GM12878 (cell line): ENCODE measurements at regions not wholly inside any gene's neighbourhood (a gene's known extent, or its start where the extent isn't known, plus 50 kb on each side); places are given as distances from the start of the nearest gene placed in this dataset.

Experiments used
- ATAC-seq: fragments of 200-7000 bp; cut with Tn5 transposase; 3 replicates; pipeline ENCODE4 v1.9.1; 2020; ENCODE audit warnings: mild to moderate bottlenecking, moderate library complexity
- BruUV-seq: library from RNA; stranded (reverse); fragments of 400-500 nt; replicated peaks from 2 replicates; lab custom pipeline; 2021; lab: Mats Ljungman, UMichigan
- CTCF ChIA-PET: fragments of 300-600 bp; sonication (Branson Sonifier 250); formaldehyde crosslinking; extraction: SDS; loops from one replicate; lab custom pipeline; 2021; ENCODE audit warnings: inconsistent platforms; lab: Yijun Ruan, JAX
- POLR2A ChIA-PET: fragments of 350-600 bp; formaldehyde crosslinking; extraction: SDS; loops from one replicate; lab custom pipeline; 2021; ENCODE audit warnings: inconsistent platforms; lab: Charles Lee
- RAD21 ChIA-PET: fragments of 300-600 bp; sonication (Branson Sonifier 250); formaldehyde crosslinking; loops from one replicate; lab custom pipeline; 2023; ENCODE audit warnings: antibody characterized with exemption; ENCODE audit not compliant: unreplicated experiment; lab: Charles Lee
- SMC1A ChIA-PET: fragments of 300-600 bp; sonication (Branson Sonifier 250); formaldehyde crosslinking; loops from one replicate; lab custom pipeline; 2023; ENCODE audit not compliant: unreplicated experiment, uncharacterized antibody; lab: Charles Lee
- DNase-seq: peaks from one replicate; pipeline ENCODE4 v3.0.0-alpha.2; 2011; ENCODE audit warnings: low read depth, low spot score
- FAIRE-seq: peaks from 3 replicates; lab custom pipeline; 2011; peaks lifted over from hg19 to GRCh38; lab: Jason Lieb, UNC
- H2AFZ ChIP-seq: 2 replicates; pipeline ENCODE4 v1.6.0; 2011; ENCODE audit warnings: low read depth, low read length, control low read depth; ENCODE audit not compliant: control insufficient read depth
- H3K27ac ChIP-seq: 2 replicates; pipeline ENCODE4 v1.5.1; 2011; ENCODE audit warnings: control low read depth; ENCODE audit not compliant: control insufficient read depth, insufficient read depth
- H3K27me3 ChIP-seq, 2 experiments: replicated peaks in 1 of 2; 2 replicates each; pipeline versions ENCODE4 v1.6.0 to v1.6.1; 2011; ENCODE audit warnings: low read length in 1 of 2; ENCODE audit not compliant: control insufficient read depth in 2 of 2, insufficient read depth in 2 of 2
- H3K36me3 ChIP-seq, 2 experiments: 2 replicates each; pipeline ENCODE4 v1.5.1; 2011; ENCODE audit warnings: low read length in 1 of 2; ENCODE audit not compliant: control insufficient read depth in 2 of 2, insufficient read depth in 2 of 2
- H3K4me1 ChIP-seq: 2 replicates; pipeline ENCODE4 v1.6.1; 2011; ENCODE audit warnings: mild to moderate bottlenecking, low read length, moderate library complexity, mixed read lengths; ENCODE audit not compliant: control insufficient read depth, insufficient read depth
- H3K4me2 ChIP-seq: 2 replicates; pipeline ENCODE4 v1.6.0; 2011; ENCODE audit warnings: control low read depth; ENCODE audit not compliant: control insufficient read depth, insufficient read depth
- H3K4me3 ChIP-seq: fragments of 200-600 bp; sonication (generic); 2 replicates; pipeline ENCODE4 v1.5.1; 2016
- H3K79me2 ChIP-seq: 2 replicates; pipeline ENCODE4 v1.6.0; 2011; ENCODE audit warnings: low read length; ENCODE audit not compliant: control insufficient read depth, insufficient read depth
- H3K9ac ChIP-seq: 2 replicates; pipeline ENCODE4 v1.8.0; 2011; ENCODE audit warnings: low read length, control low read depth, mixed read lengths; ENCODE audit not compliant: control insufficient read depth, insufficient read depth
- H3K9me3 ChIP-seq: replicated peaks from 3 replicates; pipeline ENCODE4 v1.5.1; 2011; ENCODE audit warnings: mild to moderate bottlenecking, low read length; ENCODE audit not compliant: control insufficient read depth, insufficient read depth
- H4K20me1 ChIP-seq: 2 replicates; pipeline ENCODE4 v1.6.0; 2011; ENCODE audit not compliant: control insufficient read depth, insufficient read depth
- BACH1 ChIP-seq: fragments of 450-650 bp; IDR thresholded peaks from 2 replicates; pipeline ENCODE4 v1.6.1; 2017; ENCODE audit warnings: mild to moderate bottlenecking, borderline replicate concordance
- BHLHE40 ChIP-seq, 2 experiments: fragments of 450-650 bp in 1 of 2; IDR thresholded peaks; 2 replicates each; pipeline ENCODE4 v1.6.1; 2011 to 2017; ENCODE audit warnings: low read depth in 2 of 2, borderline replicate concordance in 1 of 2, improper control_type of control experiment in 1 of 2, low read length in 1 of 2, mild to moderate bottlenecking in 1 of 2
- EZH2 ChIP-seq: IDR thresholded peaks from 2 replicates; pipeline ENCODE4 v1.6.1; 2012; ENCODE audit warnings: low read depth, mild to moderate bottlenecking, control low read depth, inconsistent platforms, low read length, borderline replicate concordance; ENCODE audit not compliant: control insufficient read depth
- FOXK2 ChIP-seq: fragments of 450-650 bp; IDR thresholded peaks from 2 replicates; pipeline ENCODE4 v1.6.1; 2017; ENCODE audit warnings: mild to moderate bottlenecking, moderate library complexity
- GATAD2B ChIP-seq: fragments of 450-650 bp; conservative IDR thresholded peaks from 2 replicates; pipeline ENCODE4 v1.6.1; 2017; ENCODE audit warnings: low read depth, mild to moderate bottlenecking, moderate library complexity
- JUNB ChIP-seq: IDR thresholded peaks from 2 replicates; pipeline ENCODE4 v1.6.1; 2016; ENCODE audit warnings: antibody characterized with exemption, mild to moderate bottlenecking
- MEF2B ChIP-seq: fragments of 450-650 bp; IDR thresholded peaks from 2 replicates; pipeline ENCODE4 v1.6.1; 2018; ENCODE audit warnings: mild to moderate bottlenecking, moderate library complexity; ENCODE audit not compliant: partially characterized antibody, poor library complexity, severe bottlenecking
- MYC ChIP-seq: IDR thresholded peaks from 2 replicates; pipeline ENCODE4 v1.6.1; 2011; ENCODE audit warnings: mild to moderate bottlenecking, low read length, moderate library complexity, inconsistent platforms; ENCODE audit not compliant: insufficient read depth, insufficient replicate concordance, insufficient read length, severe bottlenecking
- RAD51 ChIP-seq: fragments of 450-650 bp; IDR thresholded peaks from 2 replicates; pipeline ENCODE4 v1.6.1; 2016; ENCODE audit warnings: moderate library complexity, mild to moderate bottlenecking, inconsistent platforms
- SMARCA5 ChIP-seq: fragments of 450-650 bp; IDR thresholded peaks from 2 replicates; pipeline ENCODE4 v1.6.1; 2017; ENCODE audit warnings: mild to moderate bottlenecking
- TCF3 ChIP-seq: IDR thresholded peaks from 2 replicates; pipeline ENCODE4 v1.6.1; 2012; ENCODE audit warnings: low read depth, mild to moderate bottlenecking, low read length, borderline replicate concordance; ENCODE audit not compliant: insufficient read depth
- YBX1 ChIP-seq: fragments of 450-650 bp; IDR thresholded peaks from 2 replicates; pipeline ENCODE4 v1.6.1; 2016; ENCODE audit warnings: antibody characterized with exemption
- WGBS: methylation state at CpG from one replicate; pipeline ENCODE4 v1.1.6; 2016; ENCODE audit warnings: low lambda C conversion rate; ENCODE audit not compliant: insufficient replicate concordance, insufficient coverage; ENCODE audit errors: missing lambda C conversion rate; 5-methylcytosine and 5-hydroxymethylcytosine counted together
- in situ Hi-C: fragments of 300-500 bp; cut with MboI; formaldehyde crosslinking; loops from 9 replicates; pipeline ENCODE4 v1.14.3; 2018; ENCODE audit warnings: mixed read lengths
- intact Hi-C: fragments of 100-400 bp; cut with micrococcal nuclease; formaldehyde crosslinking; loops from one replicate; pipeline ENCODE4 v1.14.2; 2022; ENCODE audit not compliant: unreplicated experiment
- TF ChIP-seq, protein P1 (sequence below): fragments of 450-650 bp; IDR thresholded peaks from 2 replicates; pipeline ENCODE4 v1.6.1; 2018; ENCODE audit warnings: borderline replicate concordance, mild to moderate bottlenecking; ENCODE audit not compliant: partially characterized antibody
- TF ChIP-seq, protein P2 (sequence below): IDR thresholded peaks from 2 replicates; pipeline ENCODE4 v1.6.1; 2011; ENCODE audit warnings: low read depth, mild to moderate bottlenecking, low read length, moderate library complexity, borderline replicate concordance; ENCODE audit errors: extremely low read depth
- TF ChIP-seq, protein P3 (sequence below), 3 experiments: IDR thresholded peaks in 2 of 3; conservative IDR thresholded peaks in 1 of 3; 2 replicates each; pipeline ENCODE4 v1.5.1; 2011; ENCODE audit warnings: low read depth in 3 of 3, low read length in 3 of 3, mild to moderate bottlenecking in 3 of 3, control low read depth in 2 of 3, moderate library complexity in 2 of 3, inconsistent platforms in 1 of 3, mixed read lengths in 1 of 3; ENCODE audit not compliant: control insufficient read depth in 2 of 3, insufficient read depth in 1 of 3; ENCODE audit errors: extremely low read depth in 1 of 3

DNA sequence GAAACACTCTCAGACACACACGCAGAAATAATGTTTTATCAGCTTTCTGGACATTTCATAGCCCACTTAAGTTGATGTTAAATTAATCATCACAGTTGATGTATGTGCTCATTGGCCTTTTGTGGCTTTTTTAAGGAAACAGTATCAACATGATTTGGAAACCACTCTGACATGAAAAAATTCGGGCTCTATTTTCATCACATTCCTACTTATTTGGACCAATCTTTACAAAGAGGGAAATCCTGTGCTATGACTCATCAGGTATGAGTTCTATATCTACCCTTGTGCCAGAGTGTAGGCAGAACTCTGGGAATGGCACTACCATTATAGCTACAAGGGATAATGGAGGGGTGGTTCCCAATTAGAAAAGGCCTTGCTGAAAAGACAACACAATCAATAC, 388.4 kb upstream of the PTGER4 start (continued):
- TF ChIP-seq, protein P1, sequence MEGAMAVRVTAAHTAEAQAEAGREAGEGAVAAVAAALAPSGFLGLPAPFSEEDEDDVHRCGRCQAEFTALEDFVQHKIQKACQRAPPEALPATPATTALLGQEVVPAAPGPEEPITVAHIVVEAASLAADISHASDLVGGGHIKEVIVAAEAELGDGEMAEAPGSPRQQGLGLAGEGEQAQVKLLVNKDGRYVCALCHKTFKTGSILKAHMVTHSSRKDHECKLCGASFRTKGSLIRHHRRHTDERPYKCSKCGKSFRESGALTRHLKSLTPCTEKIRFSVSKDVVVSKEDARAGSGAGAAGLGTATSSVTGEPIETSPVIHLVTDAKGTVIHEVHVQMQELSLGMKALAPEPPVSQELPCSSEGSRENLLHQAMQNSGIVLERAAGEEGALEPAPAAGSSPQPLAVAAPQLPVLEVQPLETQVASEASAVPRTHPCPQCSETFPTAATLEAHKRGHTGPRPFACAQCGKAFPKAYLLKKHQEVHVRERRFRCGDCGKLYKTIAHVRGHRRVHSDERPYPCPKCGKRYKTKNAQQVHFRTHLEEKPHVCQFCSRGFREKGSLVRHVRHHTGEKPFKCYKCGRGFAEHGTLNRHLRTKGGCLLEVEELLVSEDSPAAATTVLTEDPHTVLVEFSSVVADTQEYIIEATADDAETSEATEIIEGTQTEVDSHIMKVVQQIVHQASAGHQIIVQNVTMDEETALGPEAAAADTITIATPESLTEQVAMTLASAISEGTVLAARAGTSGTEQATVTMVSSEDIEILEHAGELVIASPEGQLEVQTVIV, result no peak

DNA sequence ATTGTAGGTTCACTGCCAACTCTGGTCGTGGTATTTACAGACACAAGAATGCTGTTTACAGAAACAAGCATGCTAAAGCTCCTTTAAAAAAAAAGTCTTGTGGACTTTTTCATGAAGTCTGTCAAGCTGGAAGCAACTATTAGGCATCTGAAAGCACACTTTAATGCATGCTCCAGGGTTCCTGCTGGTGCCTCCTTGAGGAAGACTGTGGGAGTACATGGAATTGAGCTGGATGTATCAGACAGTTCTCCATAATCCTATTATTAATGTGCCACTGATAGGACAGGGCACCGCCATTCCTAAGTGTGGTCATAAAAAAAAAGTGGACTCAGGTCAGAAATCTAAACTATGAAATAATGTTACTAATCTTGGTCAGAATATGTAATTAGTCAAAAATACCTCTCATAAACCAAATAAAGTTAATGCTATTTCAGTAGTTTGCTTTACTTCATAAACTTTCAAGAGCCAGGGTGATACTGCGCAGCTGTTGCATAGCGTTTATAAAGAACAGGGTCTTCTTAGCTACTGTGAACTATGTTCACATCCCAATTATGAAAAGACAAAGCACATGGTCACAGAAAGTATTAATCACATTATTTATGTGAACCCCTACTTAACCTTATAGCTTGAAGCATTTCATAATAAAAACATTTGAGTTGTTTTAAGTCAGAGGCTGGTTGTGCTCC, 390.8 kb upstream of the PTGER4 start:
- FAIRE-seq, result no peak
- ChIA-PET CTCF (no interaction called here), RAD21 (no interaction called here), SMC1A (no interaction called here), POLR2A (no interaction called here)
- no TSS peak for BruUV-seq
- no peaks in the 10 kb centered on the region for H3K79me2 ChIP-seq
- intact Hi-C loops, result no loop called here
- 67% methylated on average over 4 of the region's 4 CpGs for WGBS
- no peak for DNase-seq
- H3K36me3 ChIP-seq, result no peaks in the 10 kb centered on the region
- no peak overlapping the region for H3K4me2 ChIP-seq
- H3K27me3 ChIP-seq, result no peaks in the 10 kb centered on the region; a peak in 2 of 4 replicates
- no peaks in the 10 kb centered on the region for H4K20me1 ChIP-seq
- in situ Hi-C loops, result no loop called here
- no peaks in the 10 kb centered on the region for H3K4me1 ChIP-seq
- TF ChIP-seq TCF3, result no peak
- TF ChIP-seq, protein P2, sequence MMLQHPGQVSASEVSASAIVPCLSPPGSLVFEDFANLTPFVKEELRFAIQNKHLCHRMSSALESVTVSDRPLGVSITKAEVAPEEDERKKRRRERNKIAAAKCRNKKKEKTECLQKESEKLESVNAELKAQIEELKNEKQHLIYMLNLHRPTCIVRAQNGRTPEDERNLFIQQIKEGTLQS, result no peak
- no peak for TF ChIP-seq BHLHE40 (IDR thresholded peaks at IDR 0.05; ENCODE audit: borderline replicate concordance in 1 of 2, low read depth in 2 of 2, low read length in 1 of 2)
- no peak for TF ChIP-seq MYC
- no peak for TF ChIP-seq FOXK2
- no peak for TF ChIP-seq SMARCA5
- no peak for TF ChIP-seq JUNB
- TF ChIP-seq, protein P3, sequence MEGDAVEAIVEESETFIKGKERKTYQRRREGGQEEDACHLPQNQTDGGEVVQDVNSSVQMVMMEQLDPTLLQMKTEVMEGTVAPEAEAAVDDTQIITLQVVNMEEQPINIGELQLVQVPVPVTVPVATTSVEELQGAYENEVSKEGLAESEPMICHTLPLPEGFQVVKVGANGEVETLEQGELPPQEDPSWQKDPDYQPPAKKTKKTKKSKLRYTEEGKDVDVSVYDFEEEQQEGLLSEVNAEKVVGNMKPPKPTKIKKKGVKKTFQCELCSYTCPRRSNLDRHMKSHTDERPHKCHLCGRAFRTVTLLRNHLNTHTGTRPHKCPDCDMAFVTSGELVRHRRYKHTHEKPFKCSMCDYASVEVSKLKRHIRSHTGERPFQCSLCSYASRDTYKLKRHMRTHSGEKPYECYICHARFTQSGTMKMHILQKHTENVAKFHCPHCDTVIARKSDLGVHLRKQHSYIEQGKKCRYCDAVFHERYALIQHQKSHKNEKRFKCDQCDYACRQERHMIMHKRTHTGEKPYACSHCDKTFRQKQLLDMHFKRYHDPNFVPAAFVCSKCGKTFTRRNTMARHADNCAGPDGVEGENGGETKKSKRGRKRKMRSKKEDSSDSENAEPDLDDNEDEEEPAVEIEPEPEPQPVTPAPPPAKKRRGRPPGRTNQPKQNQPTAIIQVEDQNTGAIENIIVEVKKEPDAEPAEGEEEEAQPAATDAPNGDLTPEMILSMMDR (IDR thresholded peaks at IDR 0.05 in 2 of 3, conservative IDR thresholded peaks at IDR 0.05 in 1 of 3; ENCODE audit: control insufficient read depth in 2 of 3, extremely low read depth in 1 of 3, insufficient read depth in 1 of 3, low read depth in 3 of 3, low read length in 3 of 3), result no peak
- no peak for TF ChIP-seq RAD51
- no peak for TF ChIP-seq GATAD2B
- TF ChIP-seq YBX1, result no peak
- TF ChIP-seq EZH2, result no peak
- TF ChIP-seq BACH1, result no peak
- no peak for TF ChIP-seq MEF2B
- ATAC-seq, result no peak
- no peak overlapping the region for H2AFZ ChIP-seq
- H3K9me3 ChIP-seq, result no peaks in the 10 kb centered on the region
- H3K9ac ChIP-seq, result no peak overlapping the region
- no peak overlapping the region for H3K4me3 ChIP-seq
- H3K27ac ChIP-seq, result no peak overlapping the region
